ENCODE measurements at regions not wholly inside any gene's neighbourhood (a gene's known extent, or its start where the extent isn't known, plus 50 kb on each side); places are given as distances from the start of the nearest gene placed in this dataset.

GRCh38 chr6:167668019-167668753, 158.5 kb upstream of the AFDN start (continued):
- TF ChIP-seq REL (CRISPR knock-in tag; conservative IDR thresholded peaks at IDR 0.05) (peak; percentile 47; the same call in 1 of the 2 replicates), ZNF674 (CRISPR knock-in tag; IDR thresholded peaks at IDR 0.05; ENCODE audit: low read depth) (0 out of 2 replicates have a peak, but pooled peaks have one; percentile 80), ZNF782 (CRISPR knock-in tag; IDR thresholded peaks at IDR 0.05; ENCODE audit: borderline replicate concordance) (peak; percentile 88), SYNCRIP (IDR thresholded peaks at IDR 0.05; ENCODE audit: insufficient read depth, low read depth, low read length) (no peak), ZNF3 (CRISPR knock-in tag; IDR thresholded peaks at IDR 0.05) (peak; percentile 92), ZNF343 (CRISPR knock-in tag; IDR thresholded peaks at IDR 0.05) (peak; percentile 97), ZBTB3 (CRISPR knock-in tag; IDR thresholded peaks at IDR 0.05; ENCODE audit: borderline replicate concordance, low read depth) (peak; percentile 93), ZNF710 (CRISPR knock-in tag; IDR thresholded peaks at IDR 0.05; ENCODE audit: borderline replicate concordance) (peak; percentile 96), HDAC1 (CRISPR knock-in tag; IDR thresholded peaks at IDR 0.05) (peak; percentile 99), SETDB1 (CRISPR knock-in tag; IDR thresholded peaks at IDR 0.05; ENCODE audit: borderline replicate concordance) (no peak), NR1H2 (CRISPR knock-in tag; IDR thresholded peaks at IDR 0.05; ENCODE audit: borderline replicate concordance, low read depth) (peak; percentile 71; the same call in 1 of the 2 replicates), CTCF (CRISPR knock-in tag; IDR thresholded peaks at IDR 0.05) (peak; percentile 57), ZNF230 (CRISPR knock-in tag; IDR thresholded peaks at IDR 0.05) (peak; percentile 96), ZNF768 (CRISPR knock-in tag; IDR thresholded peaks at IDR 0.05) (no peak), TAF1 (CRISPR knock-in tag; IDR thresholded peaks at IDR 0.05) (no peak), ZEB1 (IDR thresholded peaks at IDR 0.05; ENCODE audit: insufficient replicate concordance, low read depth) (no peak), PAXIP1 (CRISPR knock-in tag; conservative IDR thresholded peaks at IDR 0.05) (peak; percentile 98), MTF1 (CRISPR knock-in tag; IDR thresholded peaks at IDR 0.05) (no peak), KLF9 (CRISPR knock-in tag; IDR thresholded peaks at IDR 0.05; ENCODE audit: low read depth) (no peak), ZNF598 (CRISPR knock-in tag; IDR thresholded peaks at IDR 0.05; ENCODE audit: borderline replicate concordance) (peak; percentile 76; the same call in 1 of the 2 replicates)
- TF ChIP-seq, protein P1, sequence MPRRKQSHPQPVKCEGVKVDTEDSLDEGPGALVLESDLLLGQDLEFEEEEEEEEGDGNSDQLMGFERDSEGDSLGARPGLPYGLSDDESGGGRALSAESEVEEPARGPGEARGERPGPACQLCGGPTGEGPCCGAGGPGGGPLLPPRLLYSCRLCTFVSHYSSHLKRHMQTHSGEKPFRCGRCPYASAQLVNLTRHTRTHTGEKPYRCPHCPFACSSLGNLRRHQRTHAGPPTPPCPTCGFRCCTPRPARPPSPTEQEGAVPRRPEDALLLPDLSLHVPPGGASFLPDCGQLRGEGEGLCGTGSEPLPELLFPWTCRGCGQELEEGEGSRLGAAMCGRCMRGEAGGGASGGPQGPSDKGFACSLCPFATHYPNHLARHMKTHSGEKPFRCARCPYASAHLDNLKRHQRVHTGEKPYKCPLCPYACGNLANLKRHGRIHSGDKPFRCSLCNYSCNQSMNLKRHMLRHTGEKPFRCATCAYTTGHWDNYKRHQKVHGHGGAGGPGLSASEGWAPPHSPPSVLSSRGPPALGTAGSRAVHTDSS (CRISPR knock-in tag; conservative IDR thresholded peaks at IDR 0.05) = no peak
